ENCODE measurements at regions not wholly inside any gene's neighbourhood (a gene's known extent, or its start where the extent isn't known, plus 50 kb on each side); places are given as distances from the start of the nearest gene placed in this dataset.
"Not testable (repeated sequence)": the region's sequence is repeated elsewhere in the genome, so short reads cannot be mapped to it uniquely, and the experiment has no call there.

GRCh38 chr5:9813305-9813704 is 183.2 kb upstream of the TAS2R1 start:
- no peaks in the 10 kb centered on the region for H3K36me3 ChIP-seq (ENCODE audit: control insufficient read depth, insufficient read depth, low read length)

GRCh38 chr5:9807366-9807765 is 177.2 kb upstream of the TAS2R1 start:
- WGBS (ENCODE audit: insufficient coverage, insufficient read length) = no CpG with 5 or more reads among the region's 1 CpG
- H3K4me3 ChIP-seq (ENCODE audit: low read length); DNase-seq (ENCODE audit: low read depth, low spot score); H3K9me3 ChIP-seq (ENCODE audit: control insufficient read depth, insufficient read depth, low read length); H3K36me3 ChIP-seq (ENCODE audit: control insufficient read depth, insufficient read depth, low read length); H3K27ac ChIP-seq (ENCODE audit: low read length); H3K27me3 ChIP-seq (ENCODE audit: control insufficient read depth, insufficient read depth, low read length); H3K4me1 ChIP-seq (ENCODE audit: control insufficient read depth, insufficient read depth, low read length): not testable (repeated sequence)

More at GRCh38 chr5:9813305-9813704, 183.2 kb upstream of the TAS2R1 start:
- Histone ChIP-seq H3K4me1 (ENCODE audit: control insufficient read depth, insufficient read depth, low read length) (no peaks in the 10 kb centered on the region), H3K4me3 (ENCODE audit: low read length) (no peak overlapping the region), H3K9me3 (ENCODE audit: control insufficient read depth, insufficient read depth, low read length) (no peaks in the 10 kb centered on the region), H3K27ac (ENCODE audit: low read length) (no peak overlapping the region), H3K27me3 (ENCODE audit: control insufficient read depth, insufficient read depth, low read length) (no peaks in the 10 kb centered on the region)
- WGBS (ENCODE audit: insufficient coverage, insufficient read length) = no CpG with 5 or more reads among the region's 1 CpG
- DNase-seq (ENCODE audit: low read depth, low spot score) = no peak

GRCh38 chr5:9801908-9802307 is 171.8 kb upstream of the TAS2R1 start:
- Histone ChIP-seq H3K27me3 (ENCODE audit: control insufficient read depth, insufficient read depth, low read length) (no peaks in the 10 kb centered on the region), H3K4me3 (ENCODE audit: low read length) (no peak overlapping the region), H3K4me1 (ENCODE audit: control insufficient read depth, insufficient read depth, low read length) (no peaks in the 10 kb centered on the region), H3K9me3 (ENCODE audit: control insufficient read depth, insufficient read depth, low read length) (no peaks in the 10 kb centered on the region), H3K36me3 (ENCODE audit: control insufficient read depth, insufficient read depth, low read length) (no peaks in the 10 kb centered on the region), H3K27ac (ENCODE audit: low read length) (no peak overlapping the region)
- no CpG with 5 or more reads among the region's 2 CpGs for WGBS (ENCODE audit: insufficient coverage, insufficient read length)
- no peak for DNase-seq (ENCODE audit: low read depth, low spot score)

- Histone ChIP-seq H3K36me3 (ENCODE audit: control insufficient read depth, insufficient read depth, low read length) (no peaks in the 10 kb centered on the region), H3K4me1 (ENCODE audit: control insufficient read depth, insufficient read depth, low read length) (no peaks in the 10 kb centered on the region), H3K27me3 (ENCODE audit: control insufficient read depth, insufficient read depth, low read length) (no peaks in the 10 kb centered on the region), H3K9me3 (ENCODE audit: control insufficient read depth, insufficient read depth, low read length) (no peaks in the 10 kb centered on the region), H3K27ac (ENCODE audit: low read length) (no peak overlapping the region), H3K4me3 (ENCODE audit: low read length) (no peak overlapping the region)
- WGBS (ENCODE audit: insufficient coverage, insufficient read length) = no CpG with 5 or more reads among the region's 4 CpGs
- no peak for DNase-seq (ENCODE audit: low read depth, low spot score)
These were observed 169.5 kb upstream of the TAS2R1 start for GRCh38 chr5:9799606-9800005.

- H3K36me3 ChIP-seq (ENCODE audit: control insufficient read depth, insufficient read depth, low read length) = no peaks in the 10 kb centered on the region
- no peaks in the 10 kb centered on the region for H3K4me1 ChIP-seq (ENCODE audit: control insufficient read depth, insufficient read depth, low read length)
- no peaks in the 10 kb centered on the region for H3K9me3 ChIP-seq (ENCODE audit: control insufficient read depth, insufficient read depth, low read length)
- H3K4me3 ChIP-seq (ENCODE audit: low read length) = no peak overlapping the region
- no peak overlapping the region for H3K27ac ChIP-seq (ENCODE audit: low read length)
- 100% methylated on average over 1 of the region's 7 CpGs for WGBS (ENCODE audit: insufficient coverage, insufficient read length)
- no peaks in the 10 kb centered on the region for H3K27me3 ChIP-seq (ENCODE audit: control insufficient read depth, insufficient read depth, low read length)
- no peak for DNase-seq (ENCODE audit: low read depth, low spot score)
These were observed 160.1 kb upstream of the TAS2R1 start for GRCh38 chr5:9790276-9790675.

- Histone ChIP-seq H3K9me3 (ENCODE audit: control insufficient read depth, insufficient read depth, low read length) (no peaks in the 10 kb centered on the region), H3K36me3 (ENCODE audit: control insufficient read depth, insufficient read depth, low read length) (no peaks in the 10 kb centered on the region), H3K27me3 (ENCODE audit: control insufficient read depth, insufficient read depth, low read length) (no peaks in the 10 kb centered on the region), H3K4me3 (ENCODE audit: low read length) (no peak overlapping the region), H3K4me1 (ENCODE audit: control insufficient read depth, insufficient read depth, low read length) (no peaks in the 10 kb centered on the region), H3K27ac (ENCODE audit: low read length) (no peak overlapping the region)
- DNase-seq (ENCODE audit: low read depth, low spot score) = no peak
- WGBS (ENCODE audit: insufficient coverage, insufficient read length) = no CpG with 5 or more reads among the region's 1 CpG
These were observed 159.6 kb upstream of the TAS2R1 start for GRCh38 chr5:9789777-9790176.

- H3K27ac ChIP-seq (ENCODE audit: low read length) = no peak overlapping the region
- H3K36me3 ChIP-seq (ENCODE audit: control insufficient read depth, insufficient read depth, low read length) = no peaks in the 10 kb centered on the region
- H3K9me3 ChIP-seq (ENCODE audit: control insufficient read depth, insufficient read depth, low read length) = no peaks in the 10 kb centered on the region
- no peaks in the 10 kb centered on the region for H3K4me1 ChIP-seq (ENCODE audit: control insufficient read depth, insufficient read depth, low read length)
- H3K27me3 ChIP-seq (ENCODE audit: control insufficient read depth, insufficient read depth, low read length) = no peaks in the 10 kb centered on the region
- DNase-seq (ENCODE audit: low read depth, low spot score) = no peak
- no peak overlapping the region for H3K4me3 ChIP-seq (ENCODE audit: low read length)
- no CpG with 5 or more reads among the region's 8 CpGs for WGBS (ENCODE audit: insufficient coverage, insufficient read length)
These were observed 157.9 kb upstream of the TAS2R1 start for GRCh38 chr5:9787861-9788600.

GRCh38 chr5:9786380-9787360 is 156.5 kb upstream of the TAS2R1 start:
- no peak overlapping the region for H3K27ac ChIP-seq (ENCODE audit: low read length)
- no peak for DNase-seq (ENCODE audit: low read depth, low spot score)
- no CpG with 5 or more reads among the region's 6 CpGs for WGBS (ENCODE audit: insufficient coverage, insufficient read length)
- H3K27me3 ChIP-seq (ENCODE audit: control insufficient read depth, insufficient read depth, low read length) = no peaks in the 10 kb centered on the region
- no peaks in the 10 kb centered on the region for H3K4me1 ChIP-seq (ENCODE audit: control insufficient read depth, insufficient read depth, low read length)
- no peak overlapping the region for H3K4me3 ChIP-seq (ENCODE audit: low read length)
- H3K9me3 ChIP-seq (ENCODE audit: control insufficient read depth, insufficient read depth, low read length) = no peaks in the 10 kb centered on the region
- no peaks in the 10 kb centered on the region for H3K36me3 ChIP-seq (ENCODE audit: control insufficient read depth, insufficient read depth, low read length)

GRCh38 chr5:9785751-9786150 is 155.6 kb upstream of the TAS2R1 start:
- Histone ChIP-seq H3K27me3 (ENCODE audit: control insufficient read depth, insufficient read depth, low read length) (no peaks in the 10 kb centered on the region), H3K27ac (ENCODE audit: low read length) (no peak overlapping the region), H3K9me3 (ENCODE audit: control insufficient read depth, insufficient read depth, low read length) (no peaks in the 10 kb centered on the region), H3K4me1 (ENCODE audit: control insufficient read depth, insufficient read depth, low read length) (no peaks in the 10 kb centered on the region), H3K36me3 (ENCODE audit: control insufficient read depth, insufficient read depth, low read length) (no peaks in the 10 kb centered on the region), H3K4me3 (ENCODE audit: low read length) (no peak overlapping the region)
- DNase-seq (ENCODE audit: low read depth, low spot score) = no peak
- no CpG with 5 or more reads among the region's 2 CpGs for WGBS (ENCODE audit: insufficient coverage, insufficient read length)

GRCh38 chr5:9784231-9784630 is 154.1 kb upstream of the TAS2R1 start:
- no peaks in the 10 kb centered on the region for H3K36me3 ChIP-seq (ENCODE audit: control insufficient read depth, insufficient read depth, low read length)
- no peak for DNase-seq (ENCODE audit: low read depth, low spot score)
- no CpG with 5 or more reads among the region's 2 CpGs for WGBS (ENCODE audit: insufficient coverage, insufficient read length)

More at GRCh38 chr5:9784231-9784630, 154.1 kb upstream of the TAS2R1 start:
- no peak overlapping the region for H3K4me3 ChIP-seq (ENCODE audit: low read length)
- H3K9me3 ChIP-seq (ENCODE audit: control insufficient read depth, insufficient read depth, low read length) = no peaks in the 10 kb centered on the region
- H3K4me1 ChIP-seq (ENCODE audit: control insufficient read depth, insufficient read depth, low read length) = no peaks in the 10 kb centered on the region
- H3K27me3 ChIP-seq (ENCODE audit: control insufficient read depth, insufficient read depth, low read length) = no peaks in the 10 kb centered on the region
- H3K27ac ChIP-seq (ENCODE audit: low read length) = no peak overlapping the region

Measured in iPS DF 6.9 (cell line).